ENCODE measurements at regions not wholly inside any gene's neighbourhood (a gene's known extent, or its start where the extent isn't known, plus 50 kb on each side); places are given as distances from the start of the nearest gene placed in this dataset.

- DNase-seq (ENCODE audit: low read depth in 2 of 2), result no peak
These were observed 568.2 kb upstream of the EEF2KMT start for GRCh38 chr16:5665834-5666233.

DNA sequence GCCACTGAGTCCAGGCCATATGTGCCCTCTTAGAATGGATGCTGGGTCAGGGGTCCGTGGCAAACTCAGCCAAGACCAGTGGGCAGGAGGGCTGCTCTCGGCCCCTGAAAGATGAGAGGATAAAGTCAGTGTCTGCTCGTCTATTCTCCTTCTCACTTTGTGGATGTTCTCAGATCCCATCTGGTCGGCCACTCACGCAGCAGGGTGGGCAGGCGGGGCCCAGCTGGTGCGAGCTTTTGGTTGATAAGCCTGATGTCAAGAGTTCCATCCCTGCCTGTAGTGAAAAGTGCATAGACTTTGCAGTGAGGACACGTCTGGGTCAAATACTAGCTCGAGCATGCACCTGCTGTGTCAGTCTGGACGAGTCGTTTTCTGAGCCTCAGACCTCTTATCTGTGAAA is 556.2 kb upstream of the EEF2KMT start:
- no peak for DNase-seq (ENCODE audit: low read depth in 2 of 2)

GRCh38 chr16:5653041-5653440 is 555.4 kb upstream of the EEF2KMT start:
- DNase-seq (ENCODE audit: low read depth in 2 of 2), result no peak

- DNase-seq (ENCODE audit: low read depth in 2 of 2), result no peak
These were observed 552.5 kb upstream of the EEF2KMT start for GRCh38 chr16:5649762-5650743.

GRCh38 chr16:5647051-5647450 is 549.5 kb upstream of the EEF2KMT start:
- no peak for DNase-seq (ENCODE audit: low read depth in 2 of 2)

GRCh38 chr16:5643855-5644531 is 546.4 kb upstream of the EEF2KMT start:
- DNase-seq (ENCODE audit: low read depth in 2 of 2), result no peak

GRCh38 chr16:5642436-5642835 is 544.8 kb upstream of the EEF2KMT start:
- DNase-seq (ENCODE audit: low read depth in 2 of 2), result no peak

DNA sequence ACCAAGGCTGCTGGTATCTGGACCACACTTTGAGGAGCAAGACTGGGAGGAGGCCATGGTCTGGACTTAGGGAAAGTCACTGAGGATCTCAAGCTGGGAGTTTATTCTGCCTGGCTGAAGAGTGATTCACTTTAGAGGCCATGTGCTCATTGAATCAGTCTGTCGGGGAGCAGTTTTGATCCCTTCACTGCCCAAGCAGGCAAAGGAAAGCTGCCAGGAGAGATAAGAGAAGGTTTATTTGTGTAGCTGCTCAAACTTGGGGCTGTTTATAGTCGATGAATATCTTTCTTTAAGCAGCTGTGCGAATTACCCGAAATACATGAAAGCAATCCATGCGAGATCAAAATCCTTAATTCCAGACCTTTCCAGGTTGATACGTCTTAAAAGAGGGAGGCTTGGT is 544.4 kb upstream of the EEF2KMT start:
- no peak for DNase-seq (ENCODE audit: low read depth in 2 of 2)

DNA sequence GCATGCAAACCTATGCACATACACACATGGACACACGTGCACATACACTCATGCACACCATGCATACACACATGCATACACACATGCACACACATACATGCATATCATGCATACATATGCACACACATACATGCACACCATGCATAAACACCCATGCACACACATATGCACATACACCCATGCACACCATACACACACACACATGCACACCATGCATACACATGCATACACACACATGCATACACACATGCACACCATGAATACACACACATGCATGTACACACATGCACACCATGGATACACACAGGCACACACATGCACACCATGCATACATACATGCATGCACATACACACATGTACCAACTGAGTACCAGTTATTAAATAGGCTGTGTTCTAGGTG is 543.3 kb upstream of the EEF2KMT start:
- DNase-seq (ENCODE audit: low read depth in 2 of 2), result no peak

DNA sequence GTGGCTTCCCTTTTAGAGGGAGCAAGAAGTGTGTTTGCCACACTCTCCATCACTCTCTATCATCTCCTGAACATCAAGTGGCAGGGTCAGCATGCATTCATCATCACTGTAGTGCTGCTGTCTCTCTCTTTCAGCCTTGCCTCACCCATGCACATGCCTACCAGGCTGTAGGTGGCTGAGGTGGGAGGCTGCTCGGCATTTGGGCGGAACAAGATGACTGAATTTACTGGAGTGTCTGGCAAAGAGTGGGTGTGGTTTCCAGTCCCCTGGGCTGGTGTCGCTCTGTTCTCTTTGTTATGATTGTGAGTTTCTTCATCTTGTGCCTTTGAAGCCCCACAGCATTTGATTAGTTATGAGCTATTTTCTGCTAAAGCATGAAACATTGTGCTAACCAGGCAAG is 541.9 kb upstream of the EEF2KMT start:
- DNase-seq (ENCODE audit: low read depth in 2 of 2), result no peak

DNA sequence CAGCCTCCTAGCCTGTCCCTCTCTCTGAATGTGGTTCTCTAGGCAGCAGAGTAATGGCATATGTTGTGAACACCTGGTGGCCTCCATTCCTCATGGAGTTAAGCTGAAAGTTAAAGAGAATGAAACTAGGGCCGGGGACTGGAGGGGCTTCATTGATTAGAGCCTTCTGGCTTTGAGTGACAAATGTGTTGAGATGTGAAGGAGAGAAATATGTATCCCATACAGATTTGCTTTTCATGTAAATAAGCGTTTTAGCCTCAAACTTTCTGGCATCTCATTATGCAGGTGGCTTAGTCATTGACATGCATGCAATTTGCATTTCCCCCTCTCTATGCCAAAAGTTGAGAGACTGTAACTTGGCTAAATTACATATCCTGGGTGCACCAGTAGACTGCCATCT is 537.7 kb upstream of the EEF2KMT start:
- DNase-seq (ENCODE audit: low read depth in 2 of 2), result no peak

DNA sequence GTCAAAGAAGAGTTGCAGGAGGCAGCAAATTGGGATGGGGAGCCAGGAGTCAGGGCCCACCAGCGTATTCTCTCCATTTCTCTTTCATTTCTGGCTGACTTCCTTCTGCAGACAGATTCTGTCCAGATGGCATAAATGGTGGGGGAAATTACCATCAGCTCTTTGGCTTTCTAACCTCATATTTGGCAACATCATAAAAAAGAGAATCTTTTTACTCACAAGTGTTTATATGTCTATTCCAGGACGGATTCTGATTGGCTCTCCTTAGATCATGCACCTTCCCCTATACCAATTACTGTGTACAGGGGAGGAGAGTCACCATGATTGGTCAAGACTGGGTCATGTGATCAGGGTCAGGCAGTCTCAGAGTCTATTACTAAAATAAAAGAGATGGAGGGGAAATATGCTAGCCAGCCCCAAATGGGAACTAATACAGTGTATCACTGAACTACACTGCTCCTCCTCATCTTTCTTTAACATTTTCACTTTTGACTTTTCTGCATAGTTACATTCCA is 537.1 kb upstream of the EEF2KMT start:
- no peak for DNase-seq (ENCODE audit: low read depth in 2 of 2)

GRCh38 chr16:5633845-5634440 is 536.3 kb upstream of the EEF2KMT start:
- DNase-seq (ENCODE audit: low read depth in 2 of 2), result no peak

DNA sequence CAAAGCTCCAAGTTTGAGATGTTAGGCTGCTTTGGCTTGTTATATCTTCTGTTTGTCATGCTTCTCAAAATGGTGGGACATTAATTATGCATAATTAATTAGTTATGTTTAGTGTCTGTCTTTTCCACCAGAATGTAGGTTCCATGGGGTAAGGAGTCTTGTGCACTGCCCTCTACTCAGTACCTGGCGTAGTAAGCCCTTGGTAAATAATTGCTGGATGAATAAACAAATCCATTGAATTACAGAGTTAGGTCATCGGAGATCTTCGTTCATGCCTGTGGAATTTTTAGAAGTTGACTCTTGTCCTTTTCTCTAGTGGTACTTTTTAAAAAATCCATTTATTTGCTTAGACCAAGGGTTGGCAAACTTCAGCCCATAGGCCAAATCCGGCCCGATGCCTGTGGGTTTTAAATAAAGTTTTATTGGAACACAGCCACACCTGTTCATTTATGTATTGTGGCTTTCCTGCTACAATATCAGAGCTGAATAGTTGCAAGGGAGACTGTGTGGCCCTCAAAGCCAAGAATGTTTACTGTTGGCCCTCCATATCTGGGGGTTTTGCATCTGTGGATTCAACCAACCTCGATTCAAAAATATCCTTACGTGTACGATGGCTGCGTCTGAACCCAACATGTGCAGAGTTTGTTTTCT is 524.8 kb upstream of the EEF2KMT start:
- DNase-seq (ENCODE audit: low read depth in 2 of 2), result no peak

DNA sequence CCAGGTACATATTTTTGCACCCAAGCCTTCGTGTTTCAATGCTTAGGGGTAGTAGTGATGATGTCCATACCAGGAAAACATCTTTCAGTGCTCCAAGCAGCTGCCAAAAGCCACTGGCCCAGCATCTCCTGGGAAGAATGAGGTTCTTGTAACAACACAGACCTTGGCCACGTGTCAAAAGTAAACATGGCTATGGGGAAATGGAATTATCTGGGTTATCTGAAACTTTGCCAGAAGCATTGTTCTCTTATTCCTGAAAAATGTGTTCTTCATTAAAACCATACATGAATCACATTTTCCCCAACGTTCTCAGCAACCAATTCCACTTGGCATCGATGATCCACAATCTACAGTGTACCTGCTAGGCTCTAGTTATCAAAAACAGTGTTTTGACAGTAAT is 524.2 kb upstream of the EEF2KMT start:
- DNase-seq (ENCODE audit: low read depth in 2 of 2), result no peak

DNA sequence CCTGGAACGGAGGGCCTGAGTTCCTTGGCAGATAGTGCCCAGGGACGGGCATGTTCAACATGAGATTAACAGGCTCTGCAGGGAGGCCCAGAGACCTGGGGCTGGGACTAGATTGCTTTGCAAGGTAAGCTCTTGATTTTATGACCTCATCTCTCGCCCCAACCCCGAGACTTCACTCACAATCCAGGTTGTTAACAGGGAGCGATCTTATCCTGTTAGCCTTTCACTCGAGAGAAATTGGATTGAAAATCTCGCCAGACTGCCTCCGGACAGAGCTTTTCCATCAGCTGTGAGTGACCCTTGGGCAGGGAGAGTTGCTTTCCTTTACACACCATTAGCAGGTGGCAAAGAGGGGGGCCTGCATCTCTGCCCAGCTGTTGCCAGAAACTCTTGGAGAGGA is 521.7 kb upstream of the EEF2KMT start:
- DNase-seq (ENCODE audit: low read depth in 2 of 2), result no peak

DNA sequence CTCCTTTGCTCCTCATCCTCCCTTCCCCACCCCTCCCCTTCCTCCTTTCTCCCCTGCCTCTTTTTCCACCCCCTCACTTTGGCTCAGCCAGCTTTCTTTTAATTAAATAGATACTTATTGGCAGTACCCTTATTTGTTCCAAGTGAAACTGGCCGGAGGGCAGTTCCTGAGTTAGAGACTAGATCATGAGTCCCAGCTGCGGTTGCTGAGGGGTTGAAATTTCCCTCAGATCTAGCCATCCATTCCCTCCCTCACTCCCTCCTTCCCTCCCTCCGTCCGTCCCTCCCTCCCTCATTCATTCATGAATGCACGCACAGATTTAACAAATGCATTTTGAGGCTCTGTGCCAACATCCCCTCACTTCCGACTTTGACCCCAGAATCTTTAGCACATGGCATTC is 519.2 kb upstream of the EEF2KMT start:
- no peak for DNase-seq (ENCODE audit: low read depth in 2 of 2)

DNA sequence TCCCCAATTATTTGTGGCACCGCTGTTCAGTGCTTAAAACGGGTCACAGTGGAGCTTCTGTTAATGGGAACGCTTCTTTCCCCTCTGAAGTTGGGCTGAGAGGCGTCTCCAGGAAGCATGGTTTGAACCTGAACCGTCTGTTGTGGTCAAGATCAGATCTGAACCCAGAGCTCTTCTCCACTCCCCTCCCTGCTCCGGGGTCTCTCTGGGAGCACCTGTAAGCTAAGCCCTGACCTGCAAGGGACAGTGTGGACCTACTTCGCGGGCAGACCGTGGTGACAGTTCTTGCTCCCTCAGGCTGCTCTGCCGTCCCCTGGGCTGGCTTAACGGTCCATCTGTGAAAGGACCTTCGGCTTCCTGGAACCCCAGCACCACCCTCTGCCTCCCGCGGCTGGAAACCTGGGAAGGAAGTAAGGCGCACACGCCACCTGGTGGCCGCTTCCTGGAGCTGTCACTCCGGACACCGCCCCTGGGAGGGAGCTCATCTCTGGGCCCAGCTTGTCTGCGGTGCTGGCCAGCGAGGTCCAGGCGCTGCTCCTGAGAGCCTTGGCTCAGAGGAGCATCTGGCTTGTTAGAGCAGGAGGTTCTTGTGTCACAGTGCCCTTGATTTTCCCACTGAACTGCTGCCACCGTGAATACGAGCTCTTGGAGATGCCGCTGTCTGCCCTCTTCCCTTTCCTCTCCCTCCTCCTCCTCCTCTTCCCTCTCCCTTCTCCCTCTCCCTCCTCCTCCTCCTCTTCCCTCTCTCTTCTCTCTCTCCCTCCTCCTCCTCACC is 518.5 kb upstream of the EEF2KMT start:
- DNase-seq (ENCODE audit: low read depth in 2 of 2), result no peak

- no peak for DNase-seq (ENCODE audit: low read depth in 2 of 2)
These were observed 509.6 kb upstream of the EEF2KMT start for GRCh38 chr16:5607169-5607568.

- DNase-seq (ENCODE audit: low read depth in 2 of 2), result no peak
These were observed 507.8 kb upstream of the EEF2KMT start for GRCh38 chr16:5605404-5605803.

- no peak for DNase-seq (ENCODE audit: low read depth in 2 of 2)
These were observed 507.2 kb upstream of the EEF2KMT start for GRCh38 chr16:5604770-5605169.

Measured in fibroblast of skin of left biceps (primary cell).